ENCODE measurements at regions not wholly inside any gene's neighbourhood (a gene's known extent, or its start where the extent isn't known, plus 50 kb on each side); places are given as distances from the start of the nearest gene placed in this dataset.

- no peak for TF ChIP-seq CTCF (IDR thresholded peaks at IDR 0.05; ENCODE audit: low read length)
- TF ChIP-seq EZH2 (optimal IDR thresholded peaks at IDR 0.05; ENCODE audit: low read depth, low read length): no peak
- no peak for TF ChIP-seq EZH2phosphoT487 (IDR thresholded peaks at IDR 0.05; ENCODE audit: low read length)
Measured at GRCh38 chr6:27736686-27737085, 175.5 kb downstream of the OR2B2 start.
